H1 (cell line): ENCODE measurements at regions not wholly inside any gene's neighbourhood (a gene's known extent, or its start where the extent isn't known, plus 50 kb on each side); places are given as distances from the start of the nearest gene placed in this dataset.

Experiments used
- CTCF ChIA-PET: fragments of 300-600 bp; sonication (Branson Sonifier 250); formaldehyde crosslinking; loops from one replicate; lab custom pipeline; 2021; ENCODE audit not compliant: partially characterized antibody; lab: Charles Lee
- POLR2A ChIA-PET: fragments of 300-600 bp; sonication (Branson Sonifier 250); formaldehyde crosslinking; loops from one replicate; lab custom pipeline; 2021; ENCODE audit warnings: inconsistent platforms; ENCODE audit not compliant: partially characterized antibody; lab: Charles Lee
- DNase-seq, 2 experiments: peaks; one replicate each; pipeline versions ENCODE4 v3.0.0 to v3.0.0-alpha.2; 2010 to 2022; ENCODE audit warnings: low spot score in 2 of 2, low read depth in 1 of 2, mixed read lengths in 1 of 2
- FAIRE-seq: peaks from 2 replicates; lab custom pipeline; 2011; peaks lifted over from hg19 to GRCh38; lab: Jason Lieb, UNC
- H2AFZ ChIP-seq: 2 replicates; pipeline ENCODE4 v1.8.1; 2012; ENCODE audit warnings: low read length, inconsistent platforms
- H2AK5ac ChIP-seq: 2 replicates; pipeline ENCODE4 v1.6.1; 2013; ENCODE audit warnings: low read depth, low read length
- H2BK120ac ChIP-seq: replicated peaks from 2 replicates; pipeline ENCODE3; 2013; ENCODE audit warnings: low read depth, low read length, inconsistent platforms
- H2BK12ac ChIP-seq: 2 replicates; pipeline ENCODE4 v1.6.1; 2013; ENCODE audit warnings: low read depth, low read length
- H2BK15ac ChIP-seq: 2 replicates; pipeline ENCODE4 v1.6.1; 2013; ENCODE audit warnings: low read length
- H2BK20ac ChIP-seq: 2 replicates; pipeline ENCODE4 v1.6.1; 2013; ENCODE audit warnings: low read length
- H2BK5ac ChIP-seq: 2 replicates; pipeline ENCODE4 v1.6.1; 2013; ENCODE audit warnings: low read depth, low read length
- H3K14ac ChIP-seq: 2 replicates; pipeline ENCODE4 v1.6.1; 2013; ENCODE audit warnings: inconsistent platforms; ENCODE audit not compliant: insufficient read length
- H3K18ac ChIP-seq: 2 replicates; pipeline ENCODE4 v1.6.1; 2013; ENCODE audit warnings: low read length; ENCODE audit errors: extremely low read depth
- H3K23ac ChIP-seq: 2 replicates; pipeline ENCODE4 v1.6.1; 2013; ENCODE audit warnings: inconsistent platforms; ENCODE audit not compliant: insufficient read length
- H3K23me2 ChIP-seq: 2 replicates; pipeline ENCODE4 v1.6.1; 2013; ENCODE audit warnings: low read depth, low read length
- H3K27ac ChIP-seq: 2 replicates; pipeline ENCODE4 v1.6.1; 2011; ENCODE audit warnings: low read depth, low read length, inconsistent platforms
- H3K27me3 ChIP-seq, 4 experiments: replicated peaks in 1 of 4; 1 replicate in 1 of 4; 2 replicates in 3 of 4; pipeline versions ENCODE4 v1.6.1 to v1.8.1; 2011 to 2013; ENCODE audit warnings: low read length in 3 of 4, mild to moderate bottlenecking in 3 of 4, inconsistent platforms in 2 of 4, mixed read lengths in 2 of 4, moderate library complexity in 1 of 4; ENCODE audit not compliant: control insufficient read depth in 3 of 4, insufficient read depth in 3 of 4; ENCODE audit errors: extremely low read depth in 1 of 4
- H3K36me3 ChIP-seq, 4 experiments: 2 replicates each; pipeline versions ENCODE4 v1.6.1 to v1.8.1; 2011 to 2013; ENCODE audit warnings: mild to moderate bottlenecking in 4 of 4, low read length in 3 of 4, moderate library complexity in 2 of 4, control low read depth in 1 of 4, inconsistent platforms in 1 of 4; ENCODE audit not compliant: insufficient read depth in 4 of 4, control insufficient read depth in 2 of 4
- H3K4ac ChIP-seq: replicated peaks from 2 replicates; pipeline ENCODE3; 2013; ENCODE audit warnings: low read length, low read depth, mixed read lengths, inconsistent platforms; ENCODE audit not compliant: insufficient read length
- H3K4me1 ChIP-seq, 4 experiments: replicated peaks in 1 of 4; 1 replicate in 1 of 4; 2 replicates in 3 of 4; pipeline versions ENCODE4 v1.6.1 to v1.8.1; 2011 to 2013; ENCODE audit warnings: low read length in 3 of 4, inconsistent platforms in 2 of 4, mixed read lengths in 1 of 4; ENCODE audit not compliant: insufficient read depth in 4 of 4, control insufficient read depth in 3 of 4
- H3K4me2 ChIP-seq, 2 experiments: 2 replicates each; pipeline versions ENCODE4 v1.6.1 to v1.8.1; 2011 to 2013; ENCODE audit warnings: low read depth in 2 of 2, low read length in 2 of 2, control low read depth in 1 of 2, inconsistent platforms in 1 of 2, mild to moderate bottlenecking in 1 of 2; ENCODE audit not compliant: insufficient read depth in 1 of 2
- H3K4me3 ChIP-seq, 4 experiments: fragments of 200-600, 300-600 bp in 1 of 4; sonication (generic), shearing (Covaris generic), sonication (Bioruptor Twin) in 1 of 4; 2 replicates each; pipeline versions ENCODE4 v1.5.1 to v1.8.1; 2011 to 2016; ENCODE audit warnings: low read length in 4 of 4, low read depth in 3 of 4, control low read depth in 2 of 4, inconsistent platforms in 2 of 4, mild to moderate bottlenecking in 2 of 4, mixed read lengths in 1 of 4, moderate library complexity in 1 of 4; ENCODE audit not compliant: insufficient read depth in 2 of 4; ENCODE audit errors: extremely low read depth in 1 of 4
- H3K56ac ChIP-seq: replicated peaks from 2 replicates; pipeline ENCODE3; 2013; ENCODE audit warnings: low read depth, mild to moderate bottlenecking, mixed read lengths, low read length, inconsistent platforms; ENCODE audit not compliant: insufficient read length
- H3K79me1 ChIP-seq: 2 replicates; pipeline ENCODE4 v1.6.1; 2013; ENCODE audit warnings: low read depth, low read length, control low read depth
- H3K79me2 ChIP-seq, 2 experiments: 2 replicates each; pipeline versions ENCODE4 v1.6.1 to v1.8.1; 2012 to 2013; ENCODE audit warnings: low read length in 2 of 2, mild to moderate bottlenecking in 2 of 2, inconsistent platforms in 1 of 2; ENCODE audit not compliant: insufficient read depth in 2 of 2, control insufficient read depth in 1 of 2
- H3K9ac ChIP-seq, 4 experiments: replicated peaks in 1 of 4; 1 replicate in 1 of 4; 2 replicates in 3 of 4; pipeline versions ENCODE4 v1.6.1 to v1.8.1; 2011 to 2013; ENCODE audit warnings: low read depth in 3 of 4, low read length in 3 of 4, control low read depth in 2 of 4, mild to moderate bottlenecking in 2 of 4, moderate library complexity in 2 of 4, inconsistent platforms in 1 of 4; ENCODE audit errors: extremely low read depth in 1 of 4
- H3K9me3 ChIP-seq, 2 experiments: 2 replicates each; pipeline versions ENCODE4 v1.6.1 to v1.8.1; 2012 to 2013; ENCODE audit warnings: mild to moderate bottlenecking in 2 of 2, moderate library complexity in 2 of 2, control low read depth in 1 of 2, inconsistent platforms in 1 of 2, low read depth in 1 of 2, low read length in 1 of 2, mixed read lengths in 1 of 2; ENCODE audit not compliant: insufficient read depth in 2 of 2
- H4K20me1 ChIP-seq, 2 experiments: replicated peaks in 1 of 2; 2 replicates each; pipeline versions ENCODE3 to v1.8.1; 2011 to 2013; ENCODE audit warnings: inconsistent platforms in 2 of 2, low read length in 2 of 2, mild to moderate bottlenecking in 1 of 2; ENCODE audit not compliant: insufficient read depth in 2 of 2, control insufficient read depth in 1 of 2
- H4K5ac ChIP-seq: 2 replicates; pipeline ENCODE4 v1.6.1; 2013; ENCODE audit warnings: low read length, low read depth, mixed read lengths, inconsistent platforms; ENCODE audit not compliant: insufficient read length
- H4K8ac ChIP-seq: 2 replicates; pipeline ENCODE4 v1.8.0; 2013; ENCODE audit warnings: mild to moderate bottlenecking, moderate library complexity, low read length, inconsistent platforms; ENCODE audit not compliant: insufficient read depth; ENCODE audit errors: extremely low read depth
- H4K91ac ChIP-seq: replicated peaks from 2 replicates; pipeline ENCODE3; 2013; ENCODE audit warnings: low read length, mixed read lengths, inconsistent platforms; ENCODE audit not compliant: insufficient read length
- GABPA ChIP-seq: IDR thresholded peaks from 2 replicates; pipeline ENCODE4 v1.6.1; 2011; ENCODE audit warnings: mild to moderate bottlenecking, low read length, moderate library complexity, borderline replicate concordance; ENCODE audit not compliant: insufficient read depth
- SP2 ChIP-seq: IDR thresholded peaks from 2 replicates; pipeline ENCODE4 v1.6.1; 2012; ENCODE audit warnings: mild to moderate bottlenecking, low read length, inconsistent platforms
- WGBS, 2 experiments: shearing (Covaris generic) in 1 of 2; methylation state at CpG; one replicate each; pipeline versions ENCODE4 v1.1.6 to v1.1.7; 2013 to 2015; ENCODE audit warnings: low lambda C conversion rate in 2 of 2, mixed read lengths in 2 of 2, inconsistent platforms in 1 of 2, low coverage in 1 of 2, missing lambda C conversion rate in 1 of 2; ENCODE audit not compliant: insufficient replicate concordance in 2 of 2, insufficient coverage in 1 of 2, insufficient read length in 1 of 2; ENCODE audit errors: extremely low coverage in 1 of 2, missing lambda C conversion rate in 1 of 2; 5-methylcytosine and 5-hydroxymethylcytosine counted together

- 73% methylated on average over 3 of the region's 3 CpGs; no CpG with 5 or more reads in 1 of the 2 experiments for WGBS, 2 experiments
- Histone ChIP-seq H3K27ac (no peak overlapping the region), H3K9ac (no peak overlapping the region), H3K4me1 (no peaks in the 10 kb centered on the region), H2BK12ac (no peak overlapping the region), H3K36me3 (no peaks in the 10 kb centered on the region), H2AFZ (peak overlapping the region; percentile 56; the same call in 1 of the 2 replicates), H3K79me1 (no peaks in the 10 kb centered on the region), H3K79me2 (no peaks in the 10 kb centered on the region), H3K14ac (no peak overlapping the region), H2AK5ac (no peak overlapping the region), H3K23ac (no peak overlapping the region), H4K20me1 (no peaks in the 10 kb centered on the region), H2BK120ac (no peak overlapping the region), H3K4me3 (no peak overlapping the region), H3K23me2 (no peaks in the 10 kb centered on the region), H2BK5ac (no peak overlapping the region), H3K27me3 (no peaks in the 10 kb centered on the region), H3K4me2 (no peak overlapping the region), H4K5ac (no peak overlapping the region), H4K8ac (no peak overlapping the region), H3K56ac (no peak overlapping the region), H4K91ac (no peak overlapping the region), H3K4ac (peak overlapping the region; percentile 85), H3K18ac (no peak overlapping the region), H2BK15ac (no peak overlapping the region), H2BK20ac (no peak overlapping the region), H3K9me3 (no peaks in the 10 kb centered on the region)
- ChIA-PET POLR2A (interaction anchor here (0.5 kb wide), 1 partner anchor 168 kb away, joined by 3 read pairs; no protein-coding TSS in a partner anchor), CTCF (no interaction called here)
- no peak for DNase-seq
- no peak for FAIRE-seq
- TF ChIP-seq GABPA (no peak), SP2 (no peak)
Measured at GRCh38 chr3:178960181-178960580, 111.4 kb downstream of the ZMAT3 start.
